Aorta (tissue), 5 donors: ENCODE measurements at regions not wholly inside any gene's neighbourhood (a gene's known extent, or its start where the extent isn't known, plus 50 kb on each side); places are given as distances from the start of the nearest gene placed in this dataset.
A peak's percentile ranks its signal among the peaks of the same experiment; 100 is the strongest.
"Not testable (repeated sequence)": the region's sequence is repeated elsewhere in the genome, so short reads cannot be mapped to it uniquely, and the experiment has no call there.

Experiments used
- ATAC-seq: fragments of 200-7000 bp; cut with Tn5 transposase; one replicate; pipeline ENCODE4 v1.9.1; 2022; ENCODE audit warnings: moderate library complexity; ENCODE audit not compliant: low FRiP score
- DNase-seq, 2 donors: peaks; one replicate each; pipeline ENCODE4 v3.0.0-alpha.2; 2020
- H3K27ac ChIP-seq, 2 donors: one replicate each; pipeline ENCODE4 v1.5.1; 2013; ENCODE audit warnings: low read length in 2 of 2, mild to moderate bottlenecking in 2 of 2, moderate library complexity in 2 of 2, control low read depth in 1 of 2, inconsistent platforms in 1 of 2, low read depth in 1 of 2
- H3K27me3 ChIP-seq, 2 donors: one replicate each; pipeline ENCODE4 v1.6.1; 2013; ENCODE audit warnings: control low read depth in 1 of 2, low read length in 1 of 2, mild to moderate bottlenecking in 1 of 2, moderate library complexity in 1 of 2; ENCODE audit not compliant: insufficient read depth in 2 of 2, control insufficient read depth in 1 of 2
- H3K36me3 ChIP-seq, 2 donors: one replicate each; pipeline ENCODE4 v1.6.1; 2013; ENCODE audit warnings: control low read depth in 1 of 2, low read length in 1 of 2, mild to moderate bottlenecking in 1 of 2; ENCODE audit not compliant: insufficient read depth in 2 of 2, control insufficient read depth in 1 of 2
- H3K4me1 ChIP-seq, 2 donors: one replicate each; pipeline ENCODE4 v1.6.1; 2013; ENCODE audit warnings: low read length in 2 of 2, control low read depth in 1 of 2, mild to moderate bottlenecking in 1 of 2, moderate library complexity in 1 of 2; ENCODE audit not compliant: insufficient read depth in 2 of 2, control insufficient read depth in 1 of 2
- H3K4me3 ChIP-seq, 2 donors: one replicate each; pipeline ENCODE4 v1.5.1; 2013; ENCODE audit warnings: low read length in 2 of 2, control low read depth in 1 of 2, mild to moderate bottlenecking in 1 of 2
- H3K9me3 ChIP-seq: one replicate; pipeline ENCODE4 v1.6.1; 2013; ENCODE audit warnings: mild to moderate bottlenecking, low read length; ENCODE audit not compliant: control insufficient read depth
- WGBS, 2 donors: extraction: QIAGEN DNeasy Blood & Tissue Kit; methylation state at CpG; one replicate each; pipeline ENCODE4 v1.1.7; 2013; 5-methylcytosine and 5-hydroxymethylcytosine counted together
- intact Hi-C, 2 donors: fragments of 100-400 bp; cut with DNase I; formaldehyde crosslinking; loops; one replicate each; pipeline versions ENCODE4 v1.14.2 to v1.15.0; 2022
- donor health status: healthy with polysubstance abuse.
- donor health status: Bipolar disorder and iron deficiency.
- donor health status: DM: no; HTN: no; CAD: no.
- donor health status: DM: no; HTN: no; CAD: no.
- donor health status: DM: yes; HTN: yes; CAD: no.

DNA sequence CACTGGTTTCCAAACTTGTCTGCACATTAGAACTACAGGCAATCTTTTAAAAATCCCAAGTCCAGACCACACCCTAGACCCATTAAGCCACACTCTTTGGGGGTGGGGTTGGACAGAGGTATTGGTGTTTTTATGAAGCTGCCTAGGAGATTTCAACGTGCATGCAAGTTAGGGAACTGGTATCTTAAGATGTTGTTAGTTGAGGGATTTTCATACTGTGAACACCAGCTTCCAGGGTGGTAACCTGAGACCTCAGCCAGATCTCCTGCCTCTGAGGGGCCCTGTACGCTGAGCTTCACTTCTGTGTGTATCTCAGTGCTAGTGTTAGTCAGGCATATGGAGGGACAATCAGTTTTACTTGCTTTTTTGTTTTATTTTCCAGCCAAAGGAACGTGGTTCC, 138.0 kb downstream of the UTRN start:
- peaks cover 2 to 4% of the 10 kb centered on the region in 2 donors for H3K36me3 ChIP-seq
- H3K4me3 ChIP-seq, result no peak overlapping the region
- DNase-seq (no peak), ATAC-seq (no peak)
- intact Hi-C loops, result no loop called here
- WGBS, 2 donors, result 49 to 54% methylated on average over 3 of the region's 3 CpGs
- no peaks in the 10 kb centered on the region for H3K27me3 ChIP-seq
- no peaks in the 10 kb centered on the region for H3K4me1 ChIP-seq
- H3K27ac ChIP-seq, result no peak overlapping the region
- no peaks in the 10 kb centered on the region for H3K9me3 ChIP-seq

DNA sequence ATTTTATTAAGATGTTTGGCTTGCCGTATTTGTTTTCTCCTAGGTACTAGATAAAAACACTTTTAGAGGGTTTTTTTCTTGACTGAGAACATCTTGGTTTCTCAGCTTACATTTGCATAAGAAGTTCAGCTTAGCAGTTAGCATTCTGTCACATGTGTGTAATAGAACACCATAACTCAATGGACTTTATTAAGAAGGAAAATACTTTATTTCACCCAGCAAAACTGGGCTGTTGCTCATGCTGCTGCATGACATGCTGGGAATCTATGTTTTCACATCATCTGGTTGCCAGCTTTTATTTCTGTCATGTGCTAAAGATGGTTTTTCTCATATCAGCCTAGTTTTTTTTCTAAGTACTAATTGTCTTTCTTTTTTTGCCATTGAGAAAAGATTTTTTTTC, 144.6 kb downstream of the UTRN start:
- ATAC-seq (no peak), DNase-seq (no peak)
- intact Hi-C loops, result loop anchor here (10.0 kb wide), 1 partner anchor 145 kb away; the partner anchor contains the start of gene UTRN (in 2 of the 2)
- WGBS, 2 donors, result 90 to 97% methylated on average over 1 of the region's 1 CpG
- H3K27ac ChIP-seq, result no peak overlapping the region
- H3K36me3 ChIP-seq, result peaks cover 0 to 2% of the 10 kb centered on the region in 2 donors
- H3K4me3 ChIP-seq, result no peak overlapping the region
- no peaks in the 10 kb centered on the region for H3K9me3 ChIP-seq
- peaks cover 0 to 2% of the 10 kb centered on the region in 2 donors for H3K4me1 ChIP-seq
- no peaks in the 10 kb centered on the region for H3K27me3 ChIP-seq

DNA sequence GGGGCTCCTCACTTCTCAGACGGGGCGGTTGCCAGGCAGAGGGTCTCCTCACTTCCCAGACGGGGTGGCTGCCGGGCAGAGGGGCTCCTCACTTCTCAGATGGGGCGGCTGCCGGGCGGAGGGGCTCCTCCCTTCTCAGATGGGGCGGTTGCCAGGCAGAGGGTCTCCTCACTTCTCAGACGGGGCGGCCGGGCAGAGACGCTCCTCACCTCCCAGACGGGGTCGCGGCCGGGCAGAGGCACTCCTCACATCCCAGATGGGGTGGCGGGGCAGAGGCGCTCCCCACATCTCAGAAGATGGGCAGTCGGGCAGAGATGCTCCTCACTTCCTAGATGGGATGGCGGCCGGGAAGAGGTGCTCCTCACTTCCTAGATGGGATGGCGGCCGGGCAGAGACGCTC, 148.3 kb downstream of the UTRN start:
- WGBS, 2 donors, result 96% methylated on average over 13 to 24 of the region's 24 CpGs
- H3K4me1 ChIP-seq, H3K27me3 ChIP-seq, H3K27ac ChIP-seq, ATAC-seq, H3K4me3 ChIP-seq, H3K36me3 ChIP-seq, H3K9me3 ChIP-seq, DNase-seq: not testable (repeated sequence)
- intact Hi-C loops, result loop anchor here (10.0 kb wide), 1 partner anchor 149 kb away; the partner anchor contains the start of gene UTRN (in 2 of the 2)

DNA sequence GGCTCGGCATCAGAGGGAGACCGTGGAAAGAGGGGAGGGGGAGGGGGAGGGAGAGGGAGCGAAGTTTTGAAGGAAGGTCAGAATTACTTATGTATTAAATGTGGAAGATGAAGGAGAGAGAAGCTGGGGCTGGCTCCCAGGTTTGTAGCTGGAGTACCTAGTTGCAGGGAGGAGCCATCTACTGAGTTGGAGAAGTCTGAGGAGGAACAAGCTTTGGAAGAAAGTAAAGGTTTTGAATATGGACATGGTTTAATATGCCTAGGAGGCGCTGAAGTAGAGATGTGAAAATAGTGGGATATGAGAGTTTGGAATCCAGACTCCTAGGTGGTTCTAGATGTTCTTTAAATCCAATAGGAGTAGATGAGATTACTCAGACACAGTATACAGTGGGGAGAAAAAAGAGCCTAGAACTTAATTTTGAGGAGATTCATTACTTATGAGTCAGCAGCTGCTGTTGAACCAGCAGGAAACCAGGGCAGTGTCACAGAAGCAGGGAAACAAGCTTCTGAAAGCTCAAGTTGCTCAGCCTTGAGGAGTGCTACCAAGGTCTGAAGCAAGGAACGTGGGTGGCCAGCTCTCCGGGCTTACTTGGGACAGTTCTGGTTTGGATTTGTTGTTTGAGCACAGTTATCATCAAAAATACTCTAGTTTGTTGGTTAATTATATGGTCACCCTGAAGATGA, 149.3 kb downstream of the UTRN start:
- Histone ChIP-seq H3K9me3 (no peaks in the 10 kb centered on the region), H3K27me3 (no peaks in the 10 kb centered on the region), H3K4me3 (no peak overlapping the region), H3K36me3 (peaks cover 5 to 9% of the 10 kb centered on the region in 2 donors), H3K27ac (no peak overlapping the region), H3K4me1 (peaks cover 0 to 2% of the 10 kb centered on the region in 2 donors)
- peak in 1 of 2 donors; percentile 54 for DNase-seq
- ATAC-seq, result peak; percentile 65
- WGBS, 2 donors, result 83 to 94% methylated on average over 6 of the region's 6 CpGs
- intact Hi-C loops, result loop anchor here (10.0 kb wide), 1 partner anchor 150 kb away; the partner anchor contains the start of gene UTRN (in 2 of the 2)

DNA sequence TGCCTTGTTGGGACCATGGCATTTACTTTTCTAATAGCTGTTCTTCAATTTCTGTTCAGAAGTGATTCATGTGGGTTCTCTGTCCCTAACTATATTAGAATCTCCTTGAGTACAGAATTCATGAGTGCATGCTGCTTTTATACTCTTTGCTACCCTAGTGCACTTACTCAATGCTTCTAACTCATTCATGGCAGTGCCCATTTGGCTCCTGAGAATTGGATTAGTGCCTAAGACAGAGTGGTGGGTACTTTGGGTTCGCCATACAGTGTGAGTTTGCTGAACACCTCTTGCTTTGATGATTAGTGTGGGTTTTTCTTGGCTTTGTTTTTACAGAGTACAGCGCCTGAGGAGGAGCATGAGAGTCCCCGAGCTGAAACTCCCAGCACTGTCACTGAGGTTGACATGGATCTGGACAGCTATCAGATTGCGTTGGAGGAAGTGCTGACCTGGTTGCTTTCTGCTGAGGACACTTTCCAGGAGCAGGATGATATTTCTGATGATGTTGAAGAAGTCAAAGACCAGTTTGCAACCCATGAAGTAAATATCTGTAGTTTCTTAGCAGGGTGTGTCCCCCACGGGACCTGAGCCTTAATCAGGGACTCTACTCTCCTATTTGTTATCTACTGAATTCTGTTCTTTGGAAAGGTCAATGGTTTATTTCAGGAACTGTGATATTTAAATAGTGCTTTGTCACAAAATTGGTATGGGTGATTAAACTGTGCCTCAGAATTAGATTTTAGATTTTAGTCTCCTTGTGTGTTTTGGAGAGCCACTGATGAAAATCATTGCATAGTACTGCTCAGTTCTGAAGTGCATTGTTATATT, 150.7 kb downstream of the UTRN start:
- intact Hi-C loops, result loop anchor here (10.0 kb wide), 1 partner anchor 151 kb away; the partner anchor contains the start of gene UTRN (in 2 of the 2)
- ATAC-seq (no peak), DNase-seq (no peak)
- Histone ChIP-seq H3K4me1 (peaks cover 0 to 2% of the 10 kb centered on the region in 2 donors), H3K27ac (peak overlapping the region in 1 of 2 donors; percentile 50), H3K36me3 (peaks cover 8 to 13% of the 10 kb centered on the region in 2 donors), H3K9me3 (no peaks in the 10 kb centered on the region), H3K27me3 (no peaks in the 10 kb centered on the region), H3K4me3 (no peak overlapping the region)
- 85 to 89% methylated on average over 5 of the region's 5 CpGs for WGBS, 2 donors

DNA sequence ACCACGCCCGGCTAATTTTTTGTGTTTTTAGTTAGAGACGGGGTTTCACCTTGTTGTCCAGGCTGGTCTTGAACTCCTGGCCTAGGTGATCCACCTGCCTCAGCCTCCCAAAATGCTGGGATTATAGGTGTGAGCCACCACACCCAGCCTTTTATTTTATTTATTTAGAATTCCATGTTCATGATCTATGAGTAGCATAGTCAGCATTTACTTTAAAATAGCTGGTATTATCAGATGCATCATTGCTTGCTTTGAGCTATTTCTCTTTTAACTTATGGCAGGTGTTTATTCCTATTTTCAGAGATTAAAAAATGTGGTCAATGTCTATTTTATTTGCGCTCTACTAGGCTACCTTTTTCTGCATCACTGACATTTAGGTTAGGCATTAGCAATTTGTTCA, 152.0 kb downstream of the UTRN start:
- Histone ChIP-seq H3K27me3 (no peaks in the 10 kb centered on the region), H3K9me3 (no peaks in the 10 kb centered on the region), H3K36me3 (peaks cover 8 to 13% of the 10 kb centered on the region in 2 donors), H3K4me1 (no peaks in the 10 kb centered on the region), H3K27ac (no peak overlapping the region), H3K4me3 (no peak overlapping the region)
- ATAC-seq, result no peak
- 95 to 97% methylated on average over 4 of the region's 4 CpGs for WGBS, 2 donors
- DNase-seq, result no peak
- intact Hi-C loops, result loop anchor here (10.0 kb wide), 1 partner anchor 152 kb away; the partner anchor contains the start of gene UTRN (in 2 of the 2)

DNA sequence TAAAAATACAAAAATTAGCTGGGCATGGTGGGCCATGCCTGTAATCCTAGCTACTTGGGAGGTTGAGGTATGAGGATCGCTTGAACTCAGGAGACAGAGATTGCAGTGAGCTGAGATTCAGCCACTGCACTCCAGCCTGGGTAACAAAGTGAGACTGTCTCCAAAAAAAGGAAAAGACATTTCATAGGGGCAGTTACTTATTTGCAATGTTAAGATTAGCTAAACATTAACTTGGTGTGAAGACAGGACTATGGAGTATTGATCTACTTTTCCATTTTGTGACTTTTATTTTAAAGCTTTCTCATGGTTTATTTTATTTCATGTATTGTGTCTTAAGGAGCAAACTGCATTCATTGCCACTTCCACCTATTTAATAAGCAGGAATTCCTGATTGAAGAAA, 153.0 kb downstream of the UTRN start:
- no peak overlapping the region for H3K4me3 ChIP-seq
- peaks cover 8 to 13% of the 10 kb centered on the region in 2 donors for H3K36me3 ChIP-seq
- intact Hi-C loops, result loop anchor here (10.0 kb wide), 1 partner anchor 153 kb away; the partner anchor contains the start of gene UTRN (in 2 of the 2)
- ATAC-seq (no peak), DNase-seq (no peak)
- H3K27me3 ChIP-seq, result no peaks in the 10 kb centered on the region
- H3K4me1 ChIP-seq, result no peaks in the 10 kb centered on the region
- WGBS, 2 donors, result 96 to 97% methylated on average over 1 of the region's 1 CpG
- H3K27ac ChIP-seq, result no peak overlapping the region
- no peaks in the 10 kb centered on the region for H3K9me3 ChIP-seq

DNA sequence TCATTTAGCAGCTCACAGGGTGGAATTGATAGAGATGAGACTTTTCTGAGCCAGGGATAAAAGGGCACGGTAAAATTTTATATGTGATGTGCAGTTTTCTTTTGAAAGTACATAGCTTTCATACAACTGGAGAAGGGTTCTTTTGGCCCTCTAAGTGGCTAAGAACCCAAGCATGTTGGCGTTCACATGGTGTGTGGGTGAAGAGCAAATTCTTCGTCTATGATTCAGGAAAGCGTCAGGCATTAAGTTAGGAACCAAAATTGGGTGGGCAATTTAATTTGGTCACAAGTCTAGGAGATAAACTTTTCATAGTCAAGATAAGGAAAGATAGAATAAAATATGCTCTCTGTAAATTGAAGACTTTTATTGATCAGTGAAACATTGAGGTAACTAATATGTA, 153.9 kb downstream of the UTRN start:
- DNase-seq, result no peak
- no peaks in the 10 kb centered on the region for H3K4me1 ChIP-seq
- no peak for ATAC-seq
- no peaks in the 10 kb centered on the region for H3K9me3 ChIP-seq
- 87 to 89% methylated on average over 4 of the region's 4 CpGs for WGBS, 2 donors
- H3K36me3 ChIP-seq, result peaks cover 8 to 13% of the 10 kb centered on the region in 2 donors
- no peak overlapping the region for H3K4me3 ChIP-seq
- H3K27me3 ChIP-seq, result no peaks in the 10 kb centered on the region
- intact Hi-C loops, result loop anchor here (10.0 kb wide), 1 partner anchor 154 kb away; the partner anchor contains the start of gene UTRN (in 2 of the 2)
- no peak overlapping the region for H3K27ac ChIP-seq
